ENCODE measurements at regions not wholly inside any gene's neighbourhood (a gene's known extent, or its start where the extent isn't known, plus 50 kb on each side); places are given as distances from the start of the nearest gene placed in this dataset.

GRCh38 chr4:182145334-182145905 lies 97.8 kb upstream of the TENM3 start:
- H3K4me3 ChIP-seq (ENCODE audit: low read length), result peak overlapping the region; percentile 70
- TF ChIP-seq CTCF (conservative IDR thresholded peaks at IDR 0.05; ENCODE audit: low read length), result no peak
- no peak for DNase-seq (ENCODE audit: low read depth)

- TF ChIP-seq CTCF (conservative IDR thresholded peaks at IDR 0.05; ENCODE audit: low read length), result no peak
- no peak overlapping the region for H3K4me3 ChIP-seq (ENCODE audit: low read length)
- DNase-seq (ENCODE audit: low read depth), result no peak
Measured at GRCh38 chr4:182147391-182147790, 95.8 kb upstream of the TENM3 start.

GRCh38 chr4:182150645-182151044 lies 92.6 kb upstream of the TENM3 start:
- no peak for TF ChIP-seq CTCF (conservative IDR thresholded peaks at IDR 0.05; ENCODE audit: low read length)
- DNase-seq (ENCODE audit: low read depth), result no peak

GRCh38 chr4:182155806-182156205 lies 87.4 kb upstream of the TENM3 start:
- DNase-seq (ENCODE audit: low read depth), result no peak
- H3K4me3 ChIP-seq (ENCODE audit: low read length), result no peak overlapping the region
- TF ChIP-seq CTCF (conservative IDR thresholded peaks at IDR 0.05; ENCODE audit: low read length), result no peak

More at GRCh38 chr4:182150645-182151044, 92.6 kb upstream of the TENM3 start:
- no peak overlapping the region for H3K4me3 ChIP-seq (ENCODE audit: low read length)

- no peak for DNase-seq (ENCODE audit: low read depth)
- H3K4me3 ChIP-seq (ENCODE audit: low read length), result no peak overlapping the region
- TF ChIP-seq CTCF (conservative IDR thresholded peaks at IDR 0.05; ENCODE audit: low read length), result no peak
Measured at GRCh38 chr4:182163180-182163579, 80.0 kb upstream of the TENM3 start.

GRCh38 chr4:182169572-182169971 lies 73.6 kb upstream of the TENM3 start:
- H3K4me3 ChIP-seq (ENCODE audit: low read length), result no peak overlapping the region
- TF ChIP-seq CTCF (conservative IDR thresholded peaks at IDR 0.05; ENCODE audit: low read length), result no peak
- DNase-seq (ENCODE audit: low read depth), result no peak

GRCh38 chr4:182169987-182170386 lies 73.2 kb upstream of the TENM3 start:
- no peak overlapping the region for H3K4me3 ChIP-seq (ENCODE audit: low read length)
- no peak for DNase-seq (ENCODE audit: low read depth)
- TF ChIP-seq CTCF (conservative IDR thresholded peaks at IDR 0.05; ENCODE audit: low read length), result no peak
